ENCODE measurements at regions not wholly inside any gene's neighbourhood (a gene's known extent, or its start where the extent isn't known, plus 50 kb on each side); places are given as distances from the start of the nearest gene placed in this dataset.

DNA sequence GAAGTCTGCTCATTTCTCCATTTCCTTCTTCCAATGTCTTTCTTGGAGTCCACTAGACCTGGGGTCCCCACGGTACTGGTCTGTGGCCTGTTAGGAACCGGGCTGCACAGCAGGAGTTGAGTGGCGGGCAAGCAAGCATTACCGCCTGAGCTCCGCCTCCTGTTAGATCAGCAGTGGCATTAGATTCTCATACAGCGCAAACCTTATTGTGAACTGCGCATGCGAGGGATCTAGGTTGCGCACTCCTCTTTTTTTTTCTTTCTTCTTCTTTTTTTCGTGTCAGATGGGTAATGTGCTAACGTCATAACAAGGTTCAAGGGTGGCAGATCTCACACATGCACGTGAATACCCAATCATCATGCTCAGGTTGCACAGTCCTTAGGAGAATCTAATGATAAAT is 53.1 kb upstream of the DLX2 start:
- no peak overlapping the region for H3K4me3 Mint-ChIP-seq
- 96% methylated on average over 9 of the region's 12 CpGs for WGBS (ENCODE audit: insufficient coverage)

DNA sequence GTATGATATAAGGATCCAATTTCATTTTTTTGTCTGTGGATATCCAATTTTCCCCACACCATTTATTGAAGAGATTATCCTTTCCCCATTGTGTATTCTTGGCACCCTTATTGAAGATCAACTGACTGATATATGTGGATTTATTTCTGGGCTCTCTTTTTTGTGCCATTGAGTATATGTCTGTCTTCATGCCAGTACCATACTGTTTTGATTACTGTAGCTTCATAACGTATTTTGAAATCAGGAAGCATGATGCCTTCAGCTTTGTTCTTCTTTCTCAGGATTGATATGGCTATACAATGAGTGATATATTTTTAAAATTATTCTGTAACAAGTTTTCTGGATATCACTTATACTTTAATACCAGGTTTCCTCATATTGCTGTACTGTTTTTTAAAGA is 58.1 kb upstream of the DLX2 start:
- H3K79me2 ChIP-seq (ENCODE audit: control insufficient read depth, insufficient read depth, low read length), result no peaks in the 10 kb centered on the region
- DNase-seq (no peak), ATAC-seq (ENCODE audit: low read depth) (no peak)
- peaks cover 0 to 12% (median 0%) of the 10 kb centered on the region in 3 donors for H3K9me3 ChIP-seq (ENCODE audit: control extremely low read depth in 1 of 3, control insufficient read depth in 2 of 3, insufficient read depth in 1 of 3, low read length in 2 of 3)
- Mint-ChIP-seq H3K27ac (no peak overlapping the region), H3K4me1 (no peaks in the 10 kb centered on the region), H3K27me3 (peaks cover 30% of the 10 kb centered on the region), H3K9me3 (ENCODE audit: insufficient read depth) (peaks cover 2% of the 10 kb centered on the region), H3K4me3 (no peak overlapping the region)
- no peaks in the 10 kb centered on the region for H3K27me3 ChIP-seq (replicated peaks in 1 of 4; ENCODE audit: control extremely low read depth in 1 of 4, control insufficient read depth in 3 of 4, insufficient read depth in 4 of 4, low read length in 3 of 4)
- POLR2A ChIA-PET, result no interaction called here
- H3K4me1 ChIP-seq (ENCODE audit: control insufficient read depth in 2 of 2, insufficient read depth in 2 of 2, low read length in 2 of 2), result no peaks in the 10 kb centered on the region
- TF ChIP-seq, protein P1, sequence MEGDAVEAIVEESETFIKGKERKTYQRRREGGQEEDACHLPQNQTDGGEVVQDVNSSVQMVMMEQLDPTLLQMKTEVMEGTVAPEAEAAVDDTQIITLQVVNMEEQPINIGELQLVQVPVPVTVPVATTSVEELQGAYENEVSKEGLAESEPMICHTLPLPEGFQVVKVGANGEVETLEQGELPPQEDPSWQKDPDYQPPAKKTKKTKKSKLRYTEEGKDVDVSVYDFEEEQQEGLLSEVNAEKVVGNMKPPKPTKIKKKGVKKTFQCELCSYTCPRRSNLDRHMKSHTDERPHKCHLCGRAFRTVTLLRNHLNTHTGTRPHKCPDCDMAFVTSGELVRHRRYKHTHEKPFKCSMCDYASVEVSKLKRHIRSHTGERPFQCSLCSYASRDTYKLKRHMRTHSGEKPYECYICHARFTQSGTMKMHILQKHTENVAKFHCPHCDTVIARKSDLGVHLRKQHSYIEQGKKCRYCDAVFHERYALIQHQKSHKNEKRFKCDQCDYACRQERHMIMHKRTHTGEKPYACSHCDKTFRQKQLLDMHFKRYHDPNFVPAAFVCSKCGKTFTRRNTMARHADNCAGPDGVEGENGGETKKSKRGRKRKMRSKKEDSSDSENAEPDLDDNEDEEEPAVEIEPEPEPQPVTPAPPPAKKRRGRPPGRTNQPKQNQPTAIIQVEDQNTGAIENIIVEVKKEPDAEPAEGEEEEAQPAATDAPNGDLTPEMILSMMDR (IDR thresholded peaks at IDR 0.05), result no peak
- TF ChIP-seq EZH2 (IDR thresholded peaks at IDR 0.05; ENCODE audit: borderline replicate concordance, insufficient read depth, low read depth, low read length, poor library complexity, severe bottlenecking), result no peak
- H3K27ac ChIP-seq (ENCODE audit: low read length in 2 of 2), result no peak overlapping the region
- intact Hi-C loops (cut with micrococcal nuclease), result no loop called here
- CTCF ChIA-PET, result no interaction called here
- no peak overlapping the region for H2AFZ ChIP-seq (ENCODE audit: insufficient read depth, low read depth, low read length, poor library complexity, severe bottlenecking)
- H4K20me1 ChIP-seq (ENCODE audit: control insufficient read depth, insufficient read depth, low read length, poor library complexity, severe bottlenecking), result no peaks in the 10 kb centered on the region
- no peak overlapping the region for H3K4me3 ChIP-seq (ENCODE audit: control extremely low read depth in 1 of 5, extremely low read depth in 1 of 5, insufficient read depth in 1 of 5, low read depth in 2 of 5, low read length in 4 of 5)
- no CpG with 5 or more reads among the region's 1 CpG for WGBS (ENCODE audit: insufficient coverage)
- no peak overlapping the region for H3K4me2 ChIP-seq (replicated peaks; ENCODE audit: low read depth, low read length, poor library complexity, severe bottlenecking)
- H3K9ac ChIP-seq (ENCODE audit: low read length), result no peak overlapping the region
- H3K36me3 ChIP-seq (replicated peaks in 1 of 2; ENCODE audit: control extremely low read depth in 1 of 2, control insufficient read depth in 1 of 2, extremely low read depth in 1 of 2, insufficient read depth in 2 of 2, low read length in 1 of 2), result no peaks in the 10 kb centered on the region

More for the DNA sequence above, 53.1 kb upstream of the DLX2 start:
- intact Hi-C loops (cut with micrococcal nuclease), result no loop called here
- H3K36me3 ChIP-seq (replicated peaks in 1 of 2; ENCODE audit: control extremely low read depth in 1 of 2, control insufficient read depth in 1 of 2, extremely low read depth in 1 of 2, insufficient read depth in 2 of 2, low read length in 1 of 2), result no peaks in the 10 kb centered on the region
- H3K9ac ChIP-seq (ENCODE audit: low read length), result no peak overlapping the region
- no peaks in the 10 kb centered on the region for H3K4me1 ChIP-seq (ENCODE audit: control insufficient read depth in 2 of 2, insufficient read depth in 2 of 2, low read length in 2 of 2)
- no peaks in the 10 kb centered on the region for H3K79me2 ChIP-seq (ENCODE audit: control insufficient read depth, insufficient read depth, low read length)
- CTCF ChIA-PET, result no interaction called here
- no peaks in the 10 kb centered on the region for H3K9me3 ChIP-seq (ENCODE audit: control extremely low read depth in 1 of 3, control insufficient read depth in 2 of 3, insufficient read depth in 1 of 3, low read length in 2 of 3)
- TF ChIP-seq EZH2 (IDR thresholded peaks at IDR 0.05; ENCODE audit: borderline replicate concordance, insufficient read depth, low read depth, low read length, poor library complexity, severe bottlenecking), result no peak
- TF ChIP-seq, protein P1 (IDR thresholded peaks at IDR 0.05), result no peak
- H3K27me3 ChIP-seq (replicated peaks in 1 of 4; ENCODE audit: control extremely low read depth in 1 of 4, control insufficient read depth in 3 of 4, insufficient read depth in 4 of 4, low read length in 3 of 4), result no peaks in the 10 kb centered on the region
- H3K27ac ChIP-seq (ENCODE audit: low read length in 2 of 2), result no peak overlapping the region
- Mint-ChIP-seq H3K27ac (no peak overlapping the region), H3K4me1 (no peaks in the 10 kb centered on the region), H3K27me3 (peaks cover 34% of the 10 kb centered on the region), H3K9me3 (ENCODE audit: insufficient read depth) (peaks cover 3% of the 10 kb centered on the region)
- POLR2A ChIA-PET, result no interaction called here
- ATAC-seq (ENCODE audit: low read depth) (no peak), DNase-seq (no peak)
- H3K4me3 ChIP-seq (ENCODE audit: control extremely low read depth in 1 of 5, extremely low read depth in 1 of 5, insufficient read depth in 1 of 5, low read depth in 2 of 5, low read length in 4 of 5), result no peak overlapping the region
- no peak overlapping the region for H3K4me2 ChIP-seq (replicated peaks; ENCODE audit: low read depth, low read length, poor library complexity, severe bottlenecking)
- no peak overlapping the region for H2AFZ ChIP-seq (ENCODE audit: insufficient read depth, low read depth, low read length, poor library complexity, severe bottlenecking)
- H4K20me1 ChIP-seq (ENCODE audit: control insufficient read depth, insufficient read depth, low read length, poor library complexity, severe bottlenecking), result no peaks in the 10 kb centered on the region
